ENCODE measurements at regions not wholly inside any gene's neighbourhood (a gene's known extent, or its start where the extent isn't known, plus 50 kb on each side); places are given as distances from the start of the nearest gene placed in this dataset.

GRCh38 chr17:10976401-10976800 lies 138.5 kb upstream of the PIRT start:
- no peak for DNase-seq (ENCODE audit: low spot score)

GRCh38 chr17:10968007-10968406 lies 130.1 kb upstream of the PIRT start:
- DNase-seq (ENCODE audit: low spot score), result no peak

GRCh38 chr17:10956821-10957220 lies 118.9 kb upstream of the PIRT start:
- DNase-seq (ENCODE audit: low spot score), result no peak

GRCh38 chr17:10944819-10945218 lies 106.9 kb upstream of the PIRT start:
- DNase-seq (ENCODE audit: low spot score), result no peak

- no peak for DNase-seq (ENCODE audit: low spot score)
Measured at GRCh38 chr17:10936931-10937330, 99.0 kb upstream of the PIRT start.

DNA sequence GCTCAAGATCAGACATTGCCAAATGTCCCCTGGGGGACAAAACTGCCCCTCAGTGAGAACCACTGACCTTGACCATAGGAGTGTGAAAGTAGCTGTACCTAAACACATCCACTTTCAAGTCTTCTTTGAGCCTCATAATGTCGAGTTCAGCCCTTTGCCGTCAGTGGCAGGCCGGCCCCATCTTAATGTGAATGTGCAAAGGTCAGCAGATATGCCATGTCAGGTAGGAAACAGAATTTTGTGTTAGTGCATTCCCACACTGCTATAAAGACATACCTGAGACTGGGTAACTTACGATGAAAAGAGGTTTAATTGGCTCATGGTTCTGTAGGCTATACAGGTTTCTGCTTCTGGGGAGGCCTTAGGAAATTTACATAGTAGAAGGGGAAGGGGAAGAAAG lies 95.1 kb upstream of the PIRT start:
- DNase-seq (ENCODE audit: low spot score), result no peak

DNA sequence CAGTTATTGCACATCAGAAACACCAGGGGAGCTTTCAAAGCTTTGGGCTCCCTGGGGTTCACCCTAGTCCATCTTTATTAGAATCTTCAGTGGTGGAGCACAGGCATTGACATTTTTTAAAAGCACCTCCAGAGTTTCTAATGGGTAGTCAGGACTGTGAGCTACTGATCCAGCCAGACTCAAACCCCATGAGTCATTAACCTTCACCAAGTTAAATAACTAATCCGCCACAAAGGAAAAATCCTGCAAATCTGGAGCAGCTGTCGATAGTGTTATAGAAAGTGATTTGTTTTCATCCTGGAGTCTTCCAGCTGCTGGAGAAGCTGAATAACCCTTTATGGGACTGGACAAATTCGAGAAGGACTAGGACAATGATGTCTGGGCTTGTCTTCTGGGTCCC lies 93.2 kb upstream of the PIRT start:
- no peak for DNase-seq (ENCODE audit: low spot score)

DNA sequence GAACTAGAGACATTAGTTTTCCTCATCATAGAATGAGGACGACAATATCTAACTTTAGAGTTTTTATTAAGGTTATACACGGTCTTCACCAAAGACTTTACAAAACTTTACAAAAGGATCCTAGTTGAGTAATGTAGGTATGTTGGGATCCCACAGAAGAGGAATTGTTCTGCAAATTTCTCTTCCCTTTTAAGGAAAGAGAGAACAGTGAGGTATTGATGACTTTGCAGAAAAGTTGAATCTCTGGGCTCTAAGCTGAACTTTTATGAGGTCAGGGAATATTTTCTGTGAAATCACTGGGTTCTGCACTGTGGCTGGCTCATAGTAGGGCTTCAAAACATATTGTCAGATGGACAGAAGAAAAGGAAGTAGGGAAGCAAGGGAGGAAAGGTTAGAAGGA lies 89.8 kb upstream of the PIRT start:
- no peak for DNase-seq (ENCODE audit: low spot score)

GRCh38 chr17:10920558-10921108 lies 82.7 kb upstream of the PIRT start:
- no peak for DNase-seq (ENCODE audit: low spot score)

GRCh38 chr17:10907370-10907769 lies 69.5 kb upstream of the PIRT start:
- DNase-seq (ENCODE audit: low spot score), result no peak

- no peak for DNase-seq (ENCODE audit: low spot score)
Measured at GRCh38 chr17:10899281-10899680, 61.4 kb upstream of the PIRT start.

DNA sequence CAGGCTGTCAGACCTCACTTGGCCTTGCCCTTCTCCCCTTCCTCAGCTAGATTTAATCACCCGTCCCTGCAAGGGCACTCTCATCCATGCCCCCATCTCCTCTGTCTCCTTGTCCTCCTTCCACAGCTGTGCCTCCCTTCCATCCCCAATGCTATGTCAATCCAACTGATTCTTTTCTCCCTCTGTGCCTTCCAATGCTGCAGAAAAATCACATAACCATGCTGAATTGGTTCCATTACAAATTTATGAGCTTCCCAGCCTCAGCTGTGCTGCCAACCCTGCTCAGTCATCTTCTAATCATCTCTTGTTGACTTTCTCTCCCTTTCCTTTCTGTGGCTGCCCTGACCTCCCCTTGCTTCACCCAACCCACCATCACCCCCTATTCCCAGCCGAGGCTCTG lies 56.3 kb upstream of the PIRT start:
- DNase-seq (ENCODE audit: low spot score), result no peak

GRCh38 chr17:10888858-10889257 lies 51.0 kb upstream of the PIRT start:
- DNase-seq (ENCODE audit: low spot score), result no peak
